Tibial artery (tissue), 4 donors: ENCODE measurements at regions not wholly inside any gene's neighbourhood (a gene's known extent, or its start where the extent isn't known, plus 50 kb on each side); places are given as distances from the start of the nearest gene placed in this dataset.

Source experiments
- DNase-seq, 2 donors: peaks; one replicate each; pipeline ENCODE4 v3.0.0-alpha.2; 2019
- H3K27ac ChIP-seq, 2 donors: fragments of 200-600 bp; sonication (generic) in 1 of 2; 1 replicate in 1 of 2; 2 replicates in 1 of 2; pipeline ENCODE4 v1.5.1; 2018 to 2019; ENCODE audit warnings: mild to moderate bottlenecking in 1 of 2
- H3K27me3 ChIP-seq, 2 donors: fragments of 200-600 bp; sonication (generic) in 1 of 2; one replicate each; pipeline versions ENCODE4 v1.5.1 to v1.6.0; 2016 to 2019
- H3K36me3 ChIP-seq, 3 donors: fragments of 200-600 bp; sonication (generic) in 2 of 3; one replicate each; pipeline ENCODE4 v1.5.1; 2016 to 2019; ENCODE audit warnings: mild to moderate bottlenecking in 2 of 3
- H3K4me1 ChIP-seq, 4 donors: fragments of 200-600 bp; sonication (generic) in 2 of 4; 1 replicate in 3 of 4; 2 replicates in 1 of 4; pipeline ENCODE4 v1.5.1; 2016 to 2019
- H3K4me3 ChIP-seq, 2 donors: fragments of 200-600 bp; sonication (generic) in 1 of 2; 1 replicate in 1 of 2; 2 replicates in 1 of 2; pipeline ENCODE4 v1.5.1; 2018 to 2019; ENCODE audit warnings: mild to moderate bottlenecking in 2 of 2
- H3K9me3 ChIP-seq, 3 donors: fragments of 200-600 bp; sonication (generic) in 1 of 3; one replicate each; pipeline ENCODE4 v1.5.1; 2016 to 2019
- CTCF ChIP-seq, 2 experiments: fragments of 200-600 bp in 1 of 2; fragments of 450-650 bp in 1 of 2; IDR thresholded peaks; one replicate each; pipeline ENCODE4 v1.5.1; 2017 to 2019; ENCODE audit warnings: antibody characterized with exemption in 2 of 2, mild to moderate bottlenecking in 1 of 2, moderate library complexity in 1 of 2
- intact Hi-C: fragments of 100-400 bp; cut with DNase I; formaldehyde crosslinking; loops from one replicate; pipeline ENCODE4 v1.15.0; 2023; ENCODE audit warnings: low total_unique reads

GRCh38 chr2:34980689-34981088, 1374.9 kb upstream of the CRIM1 start:
- no peak overlapping the region for H3K27ac ChIP-seq
- intact Hi-C loops, result no loop called here
- no peak overlapping the region for H3K4me3 ChIP-seq
- no peaks in the 10 kb centered on the region for H3K27me3 ChIP-seq
- DNase-seq, result no peak
- TF ChIP-seq CTCF (IDR thresholded peaks at IDR 0.05), result no peak
- H3K9me3 ChIP-seq, result no peaks in the 10 kb centered on the region
- H3K36me3 ChIP-seq, result no peaks in the 10 kb centered on the region
- H3K4me1 ChIP-seq, result no peaks in the 10 kb centered on the region

DNA sequence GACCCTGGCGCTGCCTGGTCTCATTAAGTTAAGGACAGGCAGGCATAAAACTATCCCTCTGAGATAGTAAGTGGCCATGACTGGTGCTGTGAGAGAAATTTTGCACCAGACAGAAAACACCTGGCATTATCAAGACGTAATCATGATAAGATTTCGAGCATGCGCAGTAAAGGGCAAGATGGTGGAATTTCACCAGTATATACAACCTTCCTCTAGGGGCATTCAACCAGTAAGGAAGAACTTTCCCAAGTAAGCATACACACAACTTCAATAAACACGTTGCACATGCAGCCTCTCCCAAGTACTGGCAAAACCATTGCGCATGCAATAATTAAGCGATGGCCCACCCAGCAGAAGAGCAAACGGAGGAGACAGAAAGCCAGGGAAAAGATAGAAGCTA, 1376.4 kb upstream of the CRIM1 start:
- Histone ChIP-seq H3K27ac (no peak overlapping the region), H3K27me3 (no peaks in the 10 kb centered on the region), H3K4me1 (no peaks in the 10 kb centered on the region), H3K4me3 (no peak overlapping the region), H3K9me3 (no peaks in the 10 kb centered on the region), H3K36me3 (no peaks in the 10 kb centered on the region)
- no peak for TF ChIP-seq CTCF (IDR thresholded peaks at IDR 0.05)
- intact Hi-C loops, result no loop called here
- DNase-seq, result no peak

GRCh38 chr2:34961822-34962221, 1362.7 kb upstream of the FAM98A start:
- no peak for TF ChIP-seq CTCF (IDR thresholded peaks at IDR 0.05)
- H3K36me3 ChIP-seq, result no peaks in the 10 kb centered on the region
- H3K4me1 ChIP-seq, result no peaks in the 10 kb centered on the region
- no peaks in the 10 kb centered on the region for H3K9me3 ChIP-seq
- no peak for DNase-seq
- no peak overlapping the region for H3K27ac ChIP-seq
- H3K27me3 ChIP-seq, result no peaks in the 10 kb centered on the region
- intact Hi-C loops, result no loop called here
- no peak overlapping the region for H3K4me3 ChIP-seq

DNA sequence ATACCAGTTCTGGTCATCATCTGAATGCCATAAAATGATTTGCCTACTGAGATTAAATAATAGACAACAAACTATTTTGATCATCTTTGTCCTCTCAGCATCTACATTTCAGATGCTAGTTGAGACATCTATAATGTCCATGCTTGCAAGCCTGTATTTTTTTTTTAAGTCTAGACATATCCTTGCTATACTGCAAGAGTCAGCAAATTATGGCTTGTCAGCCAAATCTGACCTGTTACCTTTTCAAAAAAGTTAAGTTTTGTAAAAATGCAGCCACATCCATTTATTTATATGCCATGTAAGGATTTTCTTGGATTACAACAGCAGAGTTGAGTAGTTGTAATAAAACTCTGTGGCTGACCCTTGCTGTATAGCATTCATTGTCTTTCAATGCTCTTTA, 1355.7 kb upstream of the FAM98A start:
- Histone ChIP-seq H3K27ac (no peak overlapping the region), H3K4me1 (no peaks in the 10 kb centered on the region), H3K9me3 (no peaks in the 10 kb centered on the region), H3K36me3 (no peaks in the 10 kb centered on the region), H3K4me3 (no peak overlapping the region), H3K27me3 (no peaks in the 10 kb centered on the region)
- TF ChIP-seq CTCF (IDR thresholded peaks at IDR 0.05), result no peak
- intact Hi-C loops, result no loop called here
- no peak for DNase-seq

DNA sequence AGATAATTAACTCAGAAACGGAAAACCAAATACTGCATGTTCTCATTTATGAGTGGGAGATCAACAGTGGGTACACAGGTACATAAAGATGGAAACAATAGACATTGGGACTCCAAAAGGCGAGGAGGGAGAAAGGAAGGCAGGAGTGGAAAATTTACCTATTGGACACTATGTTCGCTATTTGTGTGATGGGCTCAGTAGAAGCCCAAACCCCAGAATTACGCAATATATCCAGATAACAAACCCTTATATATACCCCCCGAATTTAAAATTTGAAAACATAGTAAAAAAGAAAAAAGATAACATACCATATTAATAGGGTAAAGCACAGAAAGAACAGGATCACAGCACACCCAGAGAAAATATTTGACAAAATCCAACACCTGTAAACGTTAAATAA, 1351.7 kb upstream of the FAM98A start:
- TF ChIP-seq CTCF (IDR thresholded peaks at IDR 0.05), result no peak
- no peaks in the 10 kb centered on the region for H3K4me1 ChIP-seq
- no peaks in the 10 kb centered on the region for H3K27me3 ChIP-seq
- no peaks in the 10 kb centered on the region for H3K36me3 ChIP-seq
- no peak for DNase-seq
- intact Hi-C loops, result no loop called here
- no peak overlapping the region for H3K4me3 ChIP-seq
- no peak overlapping the region for H3K27ac ChIP-seq
- peaks cover 0 to 4% (median 0%) of the 10 kb centered on the region in 3 donors for H3K9me3 ChIP-seq

DNA sequence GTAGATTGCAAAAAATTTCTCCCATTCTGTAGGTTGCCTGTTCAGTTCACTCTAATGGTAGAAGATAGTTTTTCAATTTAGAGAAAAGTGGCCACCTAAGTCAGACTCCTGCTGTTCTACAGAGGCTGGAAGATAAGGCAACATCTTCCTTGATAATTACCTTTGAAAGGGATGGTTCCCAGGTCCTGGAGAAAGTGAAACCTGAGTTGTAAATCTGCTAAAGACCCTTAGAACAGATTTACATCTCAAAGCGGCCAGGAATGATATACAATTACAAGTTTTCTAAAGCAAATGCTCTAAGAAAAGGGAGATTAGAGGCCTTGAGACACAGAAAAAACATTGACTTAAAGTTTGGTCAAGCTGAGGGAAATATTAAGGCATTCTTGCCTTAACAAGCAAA, 1350.2 kb upstream of the FAM98A start:
- intact Hi-C loops, result no loop called here
- Histone ChIP-seq H3K27ac (no peak overlapping the region), H3K4me3 (no peak overlapping the region), H3K9me3 (peaks cover 0 to 4% (median 0%) of the 10 kb centered on the region in 3 donors), H3K27me3 (no peaks in the 10 kb centered on the region), H3K4me1 (no peaks in the 10 kb centered on the region), H3K36me3 (no peaks in the 10 kb centered on the region)
- DNase-seq, result no peak
- no peak for TF ChIP-seq CTCF (IDR thresholded peaks at IDR 0.05)
